ENCODE measurements at regions not wholly inside any gene's neighbourhood (a gene's known extent, or its start where the extent isn't known, plus 50 kb on each side); places are given as distances from the start of the nearest gene placed in this dataset.

DNA sequence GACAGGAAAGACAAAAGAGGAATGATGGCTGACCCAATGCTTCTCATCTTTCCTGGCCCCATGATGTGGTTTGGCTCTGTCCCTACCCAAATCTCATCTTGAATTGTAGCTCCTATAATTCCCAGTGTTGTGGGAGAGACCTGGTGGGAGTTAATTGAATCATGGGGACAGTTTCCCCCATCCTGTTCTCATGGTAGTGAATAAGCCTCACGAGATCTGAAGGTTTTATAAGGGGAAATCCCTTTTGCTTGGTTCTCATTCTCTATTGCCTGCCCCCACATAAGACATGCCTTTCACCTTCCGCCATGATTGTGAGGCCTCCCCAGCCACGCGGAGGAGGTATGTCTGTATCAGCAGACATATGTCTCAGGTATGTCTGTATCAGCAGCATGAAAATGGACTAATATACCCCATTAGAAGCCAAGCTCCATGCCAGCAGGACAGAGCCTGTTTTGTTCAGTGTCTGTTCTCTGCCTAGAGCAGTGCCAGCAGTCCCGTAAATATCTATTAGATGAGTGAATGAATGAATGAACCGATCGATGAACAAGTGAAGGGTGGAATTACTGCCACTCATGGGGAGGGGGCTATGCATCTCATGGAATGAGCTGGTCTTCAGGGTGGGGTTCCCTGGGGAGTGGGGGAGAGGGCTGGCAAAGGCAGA lies 304.4 kb downstream of the SOX9 start:
- DNase-seq (ENCODE audit: low spot score) = no peak

DNA sequence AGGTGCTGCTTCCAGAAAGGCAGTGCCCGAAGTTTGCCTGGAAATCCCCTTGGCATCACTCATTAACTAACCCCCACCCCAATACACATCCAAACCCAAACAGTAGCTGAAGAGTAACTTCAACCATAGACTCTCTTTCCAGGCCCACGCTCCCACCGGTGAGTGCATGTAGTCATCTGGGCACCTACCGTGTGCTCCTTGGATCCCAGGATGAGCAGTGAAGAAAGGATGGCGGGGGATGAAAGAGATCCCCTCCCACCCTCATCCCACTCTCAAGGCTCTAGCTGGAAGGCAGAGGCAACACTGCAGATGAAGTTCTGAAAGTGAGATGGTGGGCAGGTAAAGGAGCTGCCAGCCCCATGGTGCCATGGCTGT lies 305.0 kb downstream of the SOX9 start:
- DNase-seq (ENCODE audit: low spot score) = no peak

DNA sequence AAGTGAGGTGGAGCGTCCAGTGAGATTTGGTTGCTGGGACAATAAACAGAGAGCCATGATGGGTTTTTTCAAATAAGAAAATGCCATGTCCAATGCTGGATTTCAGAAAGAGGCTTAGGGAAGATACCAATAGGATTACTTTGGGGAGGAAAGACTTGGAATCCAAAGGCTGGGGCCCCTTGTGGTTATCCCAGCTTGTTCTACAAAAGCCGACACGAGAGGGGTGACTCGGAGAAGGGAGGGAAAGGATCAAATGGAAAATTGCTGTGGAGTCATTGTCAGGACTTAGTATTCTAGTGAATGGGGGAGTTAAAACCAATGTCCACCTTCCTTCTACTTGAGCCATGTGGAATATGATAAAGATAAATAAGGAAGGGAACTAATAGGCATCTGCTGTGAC lies 305.5 kb downstream of the SOX9 start:
- no peak for DNase-seq (ENCODE audit: low spot score)

DNA sequence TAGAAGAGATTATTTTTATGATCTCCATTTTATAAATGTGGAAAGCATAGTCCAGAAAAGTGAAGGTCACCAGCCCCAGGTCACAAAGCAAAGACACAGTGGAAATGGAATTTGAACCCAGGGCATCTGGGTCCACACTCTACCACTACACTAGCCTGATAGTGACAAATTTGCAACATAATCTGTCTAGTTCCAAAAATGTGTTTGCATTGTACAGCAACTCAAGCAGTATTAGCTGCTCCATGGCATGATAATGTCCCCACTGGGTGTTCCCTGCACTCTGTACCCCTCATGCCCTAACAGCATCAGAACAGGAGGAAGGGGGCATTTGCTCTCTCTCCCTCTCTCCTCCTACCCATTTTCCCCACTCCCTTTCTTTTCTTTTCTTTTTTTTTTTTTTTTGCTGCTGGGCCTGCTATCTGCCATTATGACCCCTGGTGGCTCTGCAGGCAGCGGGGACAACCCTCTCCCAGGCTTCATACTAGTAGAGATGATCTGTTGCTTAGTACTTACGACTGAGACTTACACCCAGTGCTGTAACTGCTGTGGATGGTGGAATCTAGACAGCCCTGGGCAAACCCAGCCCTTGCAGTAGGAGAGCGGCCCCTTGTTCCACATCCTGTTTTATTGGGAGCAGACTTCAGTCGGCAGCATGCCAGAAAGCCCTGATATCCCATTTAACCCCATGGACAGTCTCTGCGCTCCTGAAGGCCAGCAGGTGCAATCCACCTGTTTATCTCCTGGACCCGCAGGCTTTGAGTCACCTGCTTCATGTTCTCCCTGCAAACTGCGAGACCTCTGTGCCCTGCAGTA lies 306.3 kb downstream of the SOX9 start:
- DNase-seq (ENCODE audit: low spot score) = no peak

DNA sequence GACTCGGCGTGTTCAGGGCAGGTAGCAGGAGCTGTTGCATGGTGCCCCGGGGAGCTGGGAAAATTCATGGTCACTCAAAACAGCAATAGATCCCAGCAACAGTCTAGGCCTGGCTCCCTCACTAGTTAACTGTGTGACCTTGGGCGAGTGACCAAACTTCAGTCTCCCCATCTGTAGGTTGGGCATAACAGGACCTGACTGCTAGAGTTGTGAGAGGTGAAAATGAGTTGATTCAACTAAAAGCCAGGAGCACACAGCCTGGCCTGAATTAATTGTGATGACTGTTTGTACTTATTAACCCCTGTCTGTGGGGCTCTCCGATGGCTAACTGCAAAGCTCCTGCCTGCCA lies 306.9 kb downstream of the SOX9 start:
- no peak for DNase-seq (ENCODE audit: low spot score)

DNA sequence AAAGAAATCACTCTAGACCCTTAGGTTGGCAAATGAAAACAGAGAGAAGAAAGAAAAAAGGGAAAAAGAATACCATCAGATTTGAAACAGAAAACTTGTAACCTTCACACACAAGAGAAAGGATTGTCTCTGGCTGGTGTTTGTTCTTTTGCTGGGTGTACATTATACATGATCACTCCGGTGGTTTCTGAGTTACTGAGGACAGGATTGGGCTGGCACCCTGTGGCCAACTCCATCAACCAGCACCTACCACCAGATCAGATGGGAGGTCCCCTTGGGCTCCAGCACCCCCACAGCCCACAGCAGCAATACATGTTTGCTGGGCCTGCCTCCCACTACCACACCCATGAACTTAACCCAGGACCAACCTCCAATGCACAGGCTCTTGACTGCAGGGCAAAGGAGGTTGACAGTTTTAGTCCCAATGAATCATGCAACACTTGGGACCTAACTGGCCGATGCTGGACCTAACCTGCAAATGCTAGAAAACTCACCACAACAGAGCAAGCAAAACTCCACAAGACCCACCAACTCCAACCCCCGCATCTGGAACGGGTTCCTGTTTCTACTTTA lies 308.3 kb downstream of the SOX9 start:
- no peak for DNase-seq (ENCODE audit: low spot score)

DNA sequence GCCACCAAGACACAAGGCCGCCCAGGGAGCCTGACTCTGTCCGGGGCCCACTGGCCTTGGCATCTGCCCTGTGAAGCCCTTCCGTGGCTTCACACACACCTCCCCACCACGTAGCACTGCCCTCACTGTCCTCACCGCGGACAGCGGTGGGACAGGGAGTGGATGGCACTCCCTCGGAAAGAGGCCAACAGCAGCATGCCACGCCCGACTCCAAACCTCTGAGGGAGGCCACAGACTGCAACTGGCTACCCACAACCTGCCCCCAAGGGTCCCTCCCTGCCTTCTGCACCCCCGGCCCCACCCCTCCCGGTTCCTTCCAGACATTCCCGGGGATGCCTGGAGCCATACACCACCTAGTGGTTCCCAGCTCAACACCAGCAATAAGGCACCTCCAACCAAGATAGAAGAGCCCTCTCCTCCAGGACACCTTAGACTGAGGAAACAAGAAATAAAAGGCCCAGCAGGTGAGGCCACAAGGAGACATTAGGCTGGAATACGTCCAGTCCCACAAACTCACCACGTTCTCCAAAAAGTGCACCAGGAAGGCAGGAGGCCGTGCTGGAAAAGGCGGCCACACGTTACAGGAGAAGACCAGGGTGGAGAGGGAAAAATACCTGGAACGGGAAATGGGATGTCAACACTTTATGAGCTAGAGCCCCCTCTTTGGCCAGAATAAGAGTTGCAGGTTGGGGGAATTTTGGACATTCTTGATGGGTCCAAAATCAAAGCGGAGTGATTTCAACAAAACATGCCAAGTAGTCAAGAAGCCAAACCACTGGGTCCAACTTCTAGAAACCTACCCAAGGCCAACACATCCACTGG lies 310.0 kb downstream of the SOX9 start:
- no peak for DNase-seq (ENCODE audit: low spot score)

DNA sequence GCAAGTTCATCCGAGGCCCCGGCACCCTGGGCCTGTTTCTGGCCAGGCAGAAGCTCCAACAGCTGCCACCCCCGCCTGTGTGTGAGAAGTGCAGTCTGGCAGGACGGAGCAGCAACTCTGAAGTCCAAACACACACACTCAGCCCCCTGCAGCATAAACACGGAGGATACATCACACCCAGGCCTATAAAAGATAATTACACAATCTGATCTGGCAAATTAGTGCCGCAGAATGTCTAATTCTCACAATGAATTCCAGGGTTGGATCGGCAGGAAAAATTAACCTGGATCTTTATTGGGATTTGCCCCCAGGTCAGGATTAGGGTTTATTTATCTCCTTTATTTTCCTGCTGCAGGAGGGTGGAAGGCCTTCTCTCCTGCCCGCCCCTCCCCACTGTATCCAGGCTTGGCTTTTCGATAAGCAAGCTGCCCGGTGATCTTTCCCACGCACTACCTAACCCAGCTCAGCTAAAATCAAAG lies 311.4 kb downstream of the SOX9 start:
- no peak for DNase-seq (ENCODE audit: low spot score)

DNA sequence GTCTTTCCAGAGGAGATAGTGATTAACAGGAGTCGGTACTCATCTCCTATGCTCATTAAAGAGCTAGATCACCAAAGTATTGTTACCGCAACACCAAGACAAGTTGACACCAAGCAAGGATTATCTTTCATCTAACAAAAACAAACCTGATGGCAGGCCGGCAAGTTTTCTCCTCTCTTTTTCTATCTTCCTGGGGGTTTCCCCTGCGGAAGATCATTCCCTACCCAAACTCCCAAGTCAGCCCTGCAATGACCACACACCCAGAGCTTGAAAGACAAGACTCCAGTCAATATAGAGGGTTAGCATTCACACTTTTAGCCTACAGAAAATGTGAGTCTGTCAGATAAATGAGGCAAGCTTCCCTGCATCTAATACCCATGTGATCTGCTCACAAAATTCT lies 312.1 kb downstream of the SOX9 start:
- DNase-seq (ENCODE audit: low spot score) = no peak

DNA sequence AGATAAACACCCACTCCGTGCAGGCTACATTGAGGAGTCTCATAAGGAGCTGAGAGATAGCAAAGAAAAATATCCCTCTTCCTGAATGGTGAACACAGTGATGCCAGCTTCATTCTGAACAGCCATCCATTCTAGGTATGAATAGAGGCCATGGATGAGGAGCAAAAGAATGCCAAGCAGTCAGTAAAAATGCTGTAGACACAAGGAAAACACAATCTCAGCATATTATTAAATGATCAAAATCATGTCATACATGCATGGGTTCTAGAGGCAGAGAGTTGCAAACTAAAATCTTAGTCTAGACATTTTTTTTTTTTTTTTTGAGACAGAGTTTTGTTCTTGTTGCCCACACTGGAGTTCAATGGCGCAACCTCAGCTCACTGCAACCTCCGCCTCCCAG lies 313.0 kb downstream of the SOX9 start:
- DNase-seq (ENCODE audit: low spot score) = no peak

DNA sequence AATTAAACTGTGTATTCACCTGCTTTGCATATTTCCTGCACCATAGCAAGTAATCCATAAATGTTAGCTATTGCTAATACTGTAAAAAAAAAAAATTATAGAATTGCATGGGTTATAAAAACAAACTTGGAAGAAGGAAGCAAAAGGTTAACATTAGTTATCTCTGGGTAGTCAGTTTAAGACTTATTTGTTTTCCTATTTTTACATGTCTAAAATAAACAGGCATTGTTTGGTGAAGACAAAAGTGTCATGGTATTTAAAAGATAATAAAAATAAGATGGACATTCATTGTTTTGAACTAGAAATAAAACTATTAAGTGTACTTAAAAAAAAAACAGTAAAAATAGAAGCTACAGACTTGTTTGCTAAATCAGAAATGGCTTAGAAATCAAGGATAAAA lies 313.8 kb downstream of the SOX9 start:
- DNase-seq (ENCODE audit: low spot score) = no peak

DNA sequence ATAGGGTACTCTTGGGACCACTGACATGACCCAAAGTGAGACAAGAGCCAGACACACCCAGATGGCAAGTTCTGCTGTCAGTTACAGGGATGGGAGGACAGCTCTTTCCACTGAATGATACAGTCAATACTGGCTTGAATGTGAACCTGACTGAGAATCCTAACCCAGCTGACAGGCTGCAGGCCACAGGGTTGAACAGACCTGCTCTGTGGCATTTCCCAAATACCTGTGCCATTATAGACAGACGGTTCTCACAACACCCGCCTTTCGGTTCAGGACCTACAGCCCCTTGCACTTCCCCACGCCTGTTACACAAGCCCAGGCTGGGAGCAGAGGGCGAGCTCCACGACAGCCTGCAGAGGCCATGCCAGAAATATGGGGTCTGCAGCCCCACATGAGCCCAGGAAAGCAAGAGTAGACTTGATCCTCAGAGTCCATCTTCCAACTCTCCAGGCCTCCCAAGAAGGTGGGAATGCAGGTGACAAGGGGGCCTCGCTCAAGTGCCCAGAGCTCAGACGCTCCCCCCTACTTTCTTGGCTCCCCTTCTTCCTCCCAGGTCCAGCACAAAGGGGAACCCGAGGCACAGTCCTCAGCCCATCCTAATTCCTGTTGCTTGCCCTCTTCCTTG lies 314.3 kb downstream of the SOX9 start:
- DNase-seq (ENCODE audit: low spot score) = no peak

DNA sequence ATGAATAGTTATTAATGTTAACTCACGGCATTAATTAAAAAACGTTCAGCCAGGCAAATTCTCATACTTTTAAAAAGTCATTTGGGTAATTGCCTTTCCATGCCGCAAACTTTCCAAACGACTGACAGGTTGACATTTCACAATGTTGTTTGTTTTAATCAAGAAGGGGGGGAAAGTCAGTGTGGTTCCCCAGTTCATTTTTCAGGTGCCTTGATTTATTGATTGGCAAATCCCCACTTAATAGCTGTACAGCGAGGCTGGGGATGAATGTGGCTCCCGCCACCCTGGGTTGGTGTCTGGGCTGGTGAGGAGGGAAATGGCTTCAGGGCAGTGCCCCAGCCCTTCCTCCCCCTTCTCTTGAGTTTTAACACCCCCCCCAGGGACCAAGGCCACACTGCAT lies 318.0 kb downstream of the SOX9 start:
- no peak for DNase-seq (ENCODE audit: low spot score)

DNA sequence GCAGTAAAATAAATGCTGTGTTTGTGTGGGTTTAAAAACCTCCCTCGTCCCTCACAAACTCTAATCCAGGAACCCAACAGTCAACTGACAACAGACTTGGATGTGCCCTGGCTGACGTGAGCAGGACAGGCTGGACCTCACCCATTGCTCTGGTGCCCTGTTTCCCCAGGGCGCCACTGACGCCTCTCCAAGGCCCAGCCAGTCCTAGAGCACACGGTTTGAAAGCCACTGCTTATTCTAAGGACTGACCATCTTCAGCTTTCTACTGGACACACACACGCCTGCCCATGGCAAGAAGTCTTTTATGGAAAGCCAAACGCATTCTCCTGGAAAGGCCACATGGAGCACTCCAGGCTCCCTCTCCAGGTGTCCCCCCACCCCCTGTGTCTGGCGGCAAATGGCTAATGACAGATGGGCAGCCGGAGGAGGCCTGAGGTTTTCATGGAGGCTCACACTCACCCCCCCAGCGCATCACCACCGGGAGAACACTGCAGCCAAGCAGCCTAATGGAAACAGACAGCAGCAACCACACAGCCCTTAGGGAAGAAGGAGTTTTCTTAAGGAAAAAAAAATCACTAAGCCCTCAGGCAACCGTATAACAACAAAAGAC lies 319.2 kb downstream of the SOX9 start:
- DNase-seq (ENCODE audit: low spot score) = no peak

DNA sequence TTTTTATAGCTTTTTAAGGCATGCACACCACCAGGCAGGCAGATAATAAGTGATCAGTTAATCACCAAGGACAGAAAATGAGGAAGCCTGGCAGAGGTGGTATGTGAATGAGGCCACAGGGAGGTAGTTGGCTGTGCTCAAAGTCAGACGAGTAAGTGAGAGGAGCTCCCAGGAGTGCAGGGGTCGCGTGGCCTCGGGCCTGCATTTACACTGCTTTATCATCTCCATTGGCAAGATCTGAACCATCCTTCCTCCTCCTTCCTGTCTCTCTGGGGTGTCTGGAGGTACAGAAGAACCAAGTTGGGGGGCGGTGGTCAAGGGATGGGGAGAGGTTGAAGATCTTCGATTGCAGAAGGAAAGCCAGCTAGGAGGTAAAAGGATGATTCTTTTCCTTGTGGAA lies 320.1 kb downstream of the SOX9 start:
- DNase-seq (ENCODE audit: low spot score) = no peak

DNA sequence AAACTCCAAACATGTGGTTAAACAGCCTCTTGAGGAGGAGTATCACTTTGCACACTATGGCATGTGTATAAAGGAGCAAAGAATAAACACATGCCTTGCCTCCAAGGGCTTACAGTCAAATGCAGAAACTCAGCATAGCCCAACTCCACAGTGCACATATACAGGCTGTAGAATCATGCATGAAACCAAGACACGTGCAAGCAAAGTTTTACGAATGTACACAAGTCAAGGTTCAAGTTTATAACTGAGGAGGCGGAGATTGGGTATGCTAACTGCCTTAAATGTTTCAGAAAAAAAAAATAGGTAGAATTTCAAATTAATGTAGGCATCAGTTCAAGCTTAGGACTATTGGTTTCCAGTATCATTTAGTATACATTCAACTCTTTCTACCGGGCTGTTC lies 321.1 kb downstream of the SOX9 start:
- DNase-seq (ENCODE audit: low spot score) = no peak

DNA sequence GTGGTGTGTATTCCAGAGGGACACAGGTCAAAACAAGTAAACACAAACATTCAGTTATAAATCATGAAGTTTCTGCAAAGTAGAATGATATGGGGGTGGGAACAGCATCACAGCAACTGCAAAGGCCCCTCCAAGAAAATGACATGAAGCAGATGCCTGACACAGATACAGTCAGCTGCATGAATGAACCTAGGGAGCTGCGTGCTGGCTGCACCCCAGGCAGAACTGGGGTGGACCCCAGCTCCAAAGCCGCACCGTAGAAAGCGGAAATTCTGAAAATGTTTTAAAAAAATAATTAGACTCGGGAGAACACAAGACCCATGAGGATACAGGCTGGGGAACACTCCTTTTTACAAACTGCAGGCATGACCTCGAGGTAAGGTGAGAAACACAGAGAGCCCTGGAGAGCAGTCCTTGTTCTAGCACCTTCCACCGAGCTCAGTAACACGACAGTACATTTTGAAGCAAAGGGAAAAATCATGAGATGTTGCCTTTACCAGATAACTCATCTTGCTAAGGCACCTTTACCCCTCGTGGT lies 323.8 kb downstream of the SOX9 start:
- no peak for DNase-seq (ENCODE audit: low spot score)

DNA sequence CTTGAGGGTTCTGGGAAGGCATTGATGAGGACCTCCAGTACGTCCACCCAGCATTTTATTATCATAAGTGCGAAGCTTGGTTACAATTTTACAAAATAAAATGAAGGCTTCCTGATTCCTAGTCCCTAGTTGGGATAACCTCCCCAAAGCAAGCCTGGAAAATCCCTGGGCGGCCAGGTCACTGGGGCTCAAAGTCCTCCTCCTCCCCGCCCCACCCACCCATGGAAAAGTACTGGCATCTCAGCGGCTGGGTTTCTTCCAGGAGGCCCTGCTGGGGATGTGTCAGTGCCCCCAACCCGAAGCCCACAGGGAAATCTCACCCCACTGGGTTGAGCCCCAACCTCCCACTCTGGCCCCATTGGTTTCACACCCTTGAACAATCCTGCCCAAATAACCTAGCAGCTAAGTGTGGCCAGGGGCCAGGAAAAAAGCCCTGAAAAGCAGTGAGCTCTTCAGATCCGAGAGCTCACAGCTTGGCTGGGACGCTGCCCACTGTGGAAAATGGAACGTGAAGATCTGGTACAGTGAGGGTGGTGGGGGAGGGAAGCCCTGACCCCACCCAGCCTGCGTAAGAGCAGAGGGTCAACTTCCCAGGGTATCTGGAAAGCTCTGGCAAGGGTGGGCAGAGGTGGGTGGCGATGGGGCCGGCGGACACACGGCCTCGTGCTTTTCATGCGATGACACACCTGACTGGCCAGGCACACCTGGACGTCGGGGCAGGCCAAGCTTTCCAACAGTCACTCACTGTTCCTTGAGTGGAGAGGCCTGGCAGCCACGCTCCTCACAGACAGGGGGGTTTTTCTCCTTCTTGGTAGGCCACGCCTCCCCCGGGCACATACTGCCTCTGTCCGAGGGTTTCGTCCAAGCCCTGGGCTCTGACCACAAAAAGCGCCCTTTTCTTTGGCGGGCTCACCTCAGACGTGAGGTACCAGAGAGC lies 324.5 kb downstream of the SOX9 start:
- no peak for DNase-seq (ENCODE audit: low spot score)

DNA sequence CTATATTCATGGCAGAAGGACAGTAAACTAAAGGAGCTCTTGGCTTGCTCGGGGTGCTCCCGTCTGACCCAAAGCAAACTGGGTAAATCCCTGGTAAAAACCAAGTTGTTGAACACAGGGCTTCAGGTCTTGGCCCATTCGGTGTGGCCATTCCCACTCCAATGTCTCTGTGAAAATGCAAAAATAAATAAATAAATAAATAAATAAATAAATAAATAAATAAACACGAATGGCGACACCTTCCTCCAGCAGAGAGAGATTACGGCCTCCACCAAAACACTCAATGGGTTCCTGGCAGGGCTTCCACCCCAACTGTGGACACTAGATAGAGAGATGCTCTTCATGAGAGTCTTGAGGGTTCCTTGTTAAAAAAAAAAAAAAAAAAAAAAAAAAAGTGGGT lies 325.3 kb downstream of the SOX9 start:
- DNase-seq (ENCODE audit: low spot score) = no peak

All from A172 (cell line).